ENCODE measurements at regions not wholly inside any gene's neighbourhood (a gene's known extent, or its start where the extent isn't known, plus 50 kb on each side); places are given as distances from the start of the nearest gene placed in this dataset.

- DNase-seq (ENCODE audit: low read depth): no peak
These were observed 193.7 kb downstream of the PTPN20 start for GRCh38 chr10:47104786-47105385.

DNA sequence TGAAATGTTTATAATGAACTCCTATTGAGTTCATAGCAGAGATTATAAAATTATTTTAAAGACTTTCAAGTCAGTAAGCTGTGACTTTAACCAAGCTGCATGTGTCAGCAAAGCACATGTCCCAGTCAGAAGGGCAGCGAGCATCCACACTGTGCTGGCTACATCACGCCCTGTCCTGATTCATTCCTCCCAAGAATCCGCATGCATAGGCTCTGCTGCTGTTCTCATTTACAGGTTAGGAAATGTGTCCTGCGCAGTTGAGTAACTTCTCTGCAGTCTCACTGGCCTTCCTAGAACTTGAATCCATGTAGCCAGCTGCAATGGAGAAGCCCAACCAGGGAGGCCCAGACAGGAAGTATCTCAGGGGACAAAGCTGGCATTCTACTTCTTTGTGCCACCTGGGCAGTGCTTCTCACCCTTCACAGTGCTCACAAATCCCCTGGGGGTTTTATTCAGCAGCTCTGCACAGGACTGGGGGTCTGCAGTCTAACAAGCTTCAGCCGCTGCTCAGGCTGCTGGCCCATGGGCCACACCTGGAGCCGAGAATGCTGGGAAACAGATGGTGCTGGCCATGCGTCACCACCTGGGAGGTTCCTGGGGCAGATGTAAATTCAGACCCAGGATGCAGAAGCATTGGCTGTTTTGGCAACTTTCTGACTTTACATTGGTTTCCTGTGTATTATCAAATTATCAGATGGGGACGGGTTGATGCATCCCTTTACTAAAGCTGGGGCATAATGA, 192.8 kb upstream of the GDF10 start:
- DNase-seq (ENCODE audit: low read depth): no peak

DNA sequence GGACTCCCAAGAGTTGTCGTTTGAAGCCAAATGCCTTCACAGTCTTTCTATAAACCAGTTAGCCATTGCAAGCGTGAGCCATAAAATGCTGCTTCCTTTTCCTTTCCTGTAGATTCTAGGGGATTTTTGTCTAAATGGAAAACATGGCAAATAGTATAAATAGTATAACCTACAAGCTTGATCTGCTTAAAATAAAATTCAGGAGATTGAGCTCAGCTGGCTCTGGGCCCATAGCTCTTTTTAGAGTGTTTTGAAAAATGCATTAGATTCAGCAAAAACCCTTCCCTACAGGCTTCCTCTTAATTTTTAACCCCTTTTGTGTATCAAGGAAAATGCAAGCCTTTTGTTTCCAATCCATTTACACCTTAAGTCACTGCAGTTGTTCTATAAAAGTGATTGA, 190.1 kb upstream of the GDF10 start:
- DNase-seq (ENCODE audit: low read depth): no peak

DNA sequence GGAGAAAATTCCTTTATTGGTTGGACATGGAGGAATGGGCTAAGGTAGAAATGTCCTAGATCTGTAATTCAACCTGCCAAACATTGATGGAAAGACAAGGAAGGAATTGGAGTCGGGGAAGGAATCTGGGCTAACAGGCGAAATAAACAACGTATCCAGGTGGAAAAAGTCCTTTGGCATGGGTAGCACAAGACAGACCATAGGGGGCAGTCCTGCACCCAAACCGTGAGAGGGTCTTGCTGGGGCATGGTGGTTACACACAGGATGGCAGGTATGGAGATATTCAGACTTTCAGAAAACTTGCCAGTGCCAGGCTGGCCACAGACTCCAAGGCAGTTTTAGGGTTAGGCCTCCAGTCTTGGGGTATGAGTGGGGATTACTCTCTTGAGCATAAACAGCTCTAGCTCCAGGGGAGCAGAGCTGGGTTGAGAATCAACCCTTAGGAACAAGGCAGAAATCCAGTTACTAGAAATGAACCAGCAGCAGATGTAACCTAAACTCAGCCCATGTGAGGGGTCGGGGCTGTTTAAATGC, 188.6 kb upstream of the GDF10 start:
- DNase-seq (ENCODE audit: low read depth): no peak

GRCh38 chr10:47112612-47113011, 187.4 kb upstream of the GDF10 start:
- DNase-seq (ENCODE audit: low read depth): no peak

- no peak for DNase-seq (ENCODE audit: low read depth)
These were observed 186.0 kb upstream of the GDF10 start for GRCh38 chr10:47113907-47114500.

DNA sequence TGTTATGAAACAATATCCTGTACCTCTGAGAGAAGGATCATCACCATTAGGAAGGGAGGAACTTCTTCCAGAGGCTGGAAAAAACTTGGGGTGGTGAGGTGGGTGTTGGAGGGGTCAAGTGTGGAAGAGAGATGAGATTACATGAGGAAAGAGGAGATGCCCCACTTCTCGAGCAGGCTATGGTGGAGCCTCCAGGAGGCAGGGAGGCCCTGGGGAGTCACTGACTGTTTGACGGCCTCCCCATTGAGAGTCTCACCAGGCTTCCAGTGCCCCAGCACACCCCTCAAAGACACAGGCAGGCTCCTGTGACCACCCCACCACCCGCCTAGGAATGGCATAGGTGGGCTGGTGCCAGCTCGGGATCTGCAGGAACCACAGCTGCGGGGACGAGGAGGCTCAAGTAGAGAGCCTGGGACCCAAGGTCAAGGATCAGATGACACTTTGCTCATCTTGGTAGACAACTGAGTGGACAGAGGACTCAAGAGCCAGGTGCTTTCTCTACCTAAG, 185.3 kb upstream of the GDF10 start:
- no peak for DNase-seq (ENCODE audit: low read depth)

DNA sequence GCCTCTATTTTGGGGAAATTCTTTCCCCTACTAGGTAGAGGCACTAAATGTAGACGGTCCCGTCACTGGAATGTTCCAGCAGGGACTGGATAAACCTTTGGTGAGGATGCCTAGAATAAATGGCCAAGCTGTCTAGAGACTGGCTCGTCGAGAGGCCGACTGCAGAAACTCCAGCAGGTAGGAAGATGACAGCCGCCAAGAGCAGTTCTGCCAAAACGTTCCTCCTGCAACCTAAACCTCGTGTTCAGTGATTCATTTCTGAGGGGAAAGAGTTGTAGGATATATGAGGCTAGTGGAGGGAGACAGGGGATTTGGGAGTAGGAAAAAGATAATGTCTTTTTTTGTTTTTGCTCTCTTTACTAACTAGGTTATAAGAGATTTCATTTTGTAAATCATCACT, 184.7 kb upstream of the GDF10 start:
- DNase-seq (ENCODE audit: low read depth): no peak

DNA sequence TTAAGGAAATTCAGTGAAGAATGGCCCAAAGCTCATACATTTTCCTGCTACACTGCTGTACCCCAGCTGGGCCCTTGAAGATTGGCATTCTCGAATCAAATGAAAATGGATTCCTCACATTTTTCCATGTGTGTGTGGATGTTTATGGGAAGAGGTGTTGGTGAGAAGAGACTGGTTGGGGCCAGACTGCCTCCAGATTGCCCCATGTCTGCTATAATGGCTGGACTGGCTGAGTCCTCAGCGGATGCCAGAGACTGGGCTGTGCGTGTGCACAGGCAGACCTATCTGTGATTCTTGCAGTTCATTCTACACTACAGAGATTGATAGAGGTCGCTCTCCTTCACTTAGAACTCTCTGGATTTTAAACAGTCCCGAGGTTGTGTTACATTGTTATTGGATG, 183.6 kb upstream of the GDF10 start:
- DNase-seq (ENCODE audit: low read depth): no peak

DNA sequence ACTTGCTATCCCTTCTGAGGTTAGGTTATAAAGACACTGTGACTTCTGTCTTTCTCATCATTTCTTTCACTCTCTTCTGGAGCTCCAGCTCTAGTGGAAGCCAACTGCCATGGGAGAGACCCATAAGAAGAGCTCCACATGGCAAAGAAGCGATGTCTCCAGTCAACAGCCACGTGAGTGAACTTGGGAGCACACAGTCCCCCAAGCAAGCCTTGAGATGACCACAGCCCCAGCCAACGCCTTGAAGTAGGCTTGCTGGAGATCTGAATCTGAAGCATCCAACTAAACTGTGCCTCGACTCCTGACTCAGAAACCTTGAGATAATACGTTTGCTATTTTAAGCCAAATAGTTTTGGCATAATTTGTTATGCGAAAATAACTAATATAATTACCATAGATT, 181.7 kb upstream of the GDF10 start:
- no peak for DNase-seq (ENCODE audit: low read depth)

GRCh38 chr10:47121336-47121735, 178.7 kb upstream of the GDF10 start:
- DNase-seq (ENCODE audit: low read depth): no peak

DNA sequence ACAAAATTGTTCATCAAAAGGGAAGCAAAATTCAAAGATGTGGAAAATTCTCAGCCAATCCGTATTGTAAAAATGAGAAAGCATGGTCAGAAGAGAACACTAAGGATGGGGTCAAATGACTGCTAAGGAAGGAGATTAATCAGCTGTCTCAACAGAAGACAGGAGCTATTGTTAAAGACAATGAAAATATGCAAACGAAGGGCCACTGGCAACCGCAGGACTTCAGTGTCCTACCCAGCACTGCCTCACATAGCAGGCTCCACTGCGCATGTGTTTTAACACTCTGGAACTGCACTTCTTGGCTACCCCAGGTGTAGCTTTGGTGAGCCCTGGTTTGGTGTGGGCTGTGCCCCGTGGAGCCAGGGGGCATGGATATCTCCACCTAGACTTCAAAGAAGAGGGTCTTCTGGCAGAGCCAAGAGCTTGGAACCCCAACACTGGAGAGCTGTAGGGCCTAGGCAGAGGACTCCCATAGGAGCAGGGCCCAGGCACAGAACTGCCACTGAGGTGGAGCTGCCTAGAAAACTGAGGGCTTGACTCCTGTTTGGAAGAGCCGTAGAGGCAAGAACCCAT, 176.2 kb upstream of the GDF10 start:
- no peak for DNase-seq (ENCODE audit: low read depth)

DNA sequence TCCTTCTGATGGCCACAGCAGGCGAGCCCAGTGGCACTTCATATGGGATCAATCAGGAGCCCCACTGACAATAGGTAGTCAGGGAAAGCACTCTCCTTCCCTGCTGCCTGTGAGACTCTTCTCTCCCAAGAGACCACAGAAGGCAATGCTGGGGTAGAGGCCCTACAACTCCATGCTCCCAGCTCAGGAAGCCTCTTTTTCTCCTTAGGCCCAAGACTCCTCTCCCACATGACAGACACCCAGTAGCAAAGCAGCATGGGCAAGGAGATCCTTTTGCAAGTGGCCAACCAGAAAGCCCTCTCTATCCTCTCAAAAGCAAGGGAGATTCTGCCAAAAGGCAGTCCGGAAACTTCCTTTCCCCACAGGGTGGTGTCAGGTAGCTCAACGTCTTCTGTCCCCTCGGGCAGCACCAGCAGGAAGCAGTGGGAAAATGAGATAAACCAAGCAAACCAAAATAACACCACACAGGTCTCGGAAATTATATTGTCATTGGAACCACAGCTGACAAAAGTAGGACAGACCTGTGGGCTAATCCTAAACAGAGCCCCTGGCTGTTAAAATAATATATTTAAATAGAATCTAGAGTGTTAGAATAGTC, 172.7 kb upstream of the GDF10 start:
- DNase-seq (ENCODE audit: low read depth): no peak

DNA sequence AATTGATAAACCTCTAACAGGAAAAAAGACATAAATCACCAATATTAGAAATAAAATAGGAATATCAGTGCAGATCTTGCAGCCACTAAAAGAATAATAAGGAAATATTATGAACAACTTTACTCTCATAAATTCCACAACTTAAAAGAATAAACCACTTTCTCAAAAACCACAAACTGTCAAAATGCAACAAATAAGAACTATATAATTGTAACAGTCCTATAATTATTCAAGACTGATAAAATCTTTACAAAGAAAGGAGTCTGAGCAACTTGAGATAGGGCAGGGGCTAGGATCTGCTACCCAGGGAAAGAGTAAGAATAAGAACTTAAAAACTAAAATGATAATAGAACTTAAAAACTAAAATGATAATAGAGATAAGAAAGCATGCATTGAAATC, 169.5 kb upstream of the GDF10 start:
- no peak for DNase-seq (ENCODE audit: low read depth)

GRCh38 chr10:47133871-47134570, 166.0 kb upstream of the GDF10 start:
- no peak for DNase-seq (ENCODE audit: low read depth)

DNA sequence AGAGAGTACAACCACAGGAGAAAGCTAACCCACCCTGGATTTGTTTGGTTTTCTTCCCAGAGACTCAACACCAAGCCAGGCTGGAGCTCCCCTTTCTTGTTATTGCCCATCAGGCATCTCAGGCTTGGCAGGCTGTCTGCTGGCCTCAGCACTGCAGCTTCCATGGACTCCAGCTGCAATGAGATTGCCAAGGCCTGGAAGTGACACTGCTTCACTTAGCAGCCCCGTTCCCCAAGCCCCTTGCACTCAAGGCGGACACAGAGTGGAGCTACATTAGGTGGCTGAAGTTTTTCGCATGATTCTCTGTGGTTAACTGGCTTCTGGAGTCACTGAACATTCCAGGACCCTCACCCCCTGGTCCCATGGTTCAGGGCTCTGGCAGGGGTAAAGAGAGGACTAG, 163.1 kb upstream of the GDF10 start:
- no peak for DNase-seq (ENCODE audit: low read depth)

DNA sequence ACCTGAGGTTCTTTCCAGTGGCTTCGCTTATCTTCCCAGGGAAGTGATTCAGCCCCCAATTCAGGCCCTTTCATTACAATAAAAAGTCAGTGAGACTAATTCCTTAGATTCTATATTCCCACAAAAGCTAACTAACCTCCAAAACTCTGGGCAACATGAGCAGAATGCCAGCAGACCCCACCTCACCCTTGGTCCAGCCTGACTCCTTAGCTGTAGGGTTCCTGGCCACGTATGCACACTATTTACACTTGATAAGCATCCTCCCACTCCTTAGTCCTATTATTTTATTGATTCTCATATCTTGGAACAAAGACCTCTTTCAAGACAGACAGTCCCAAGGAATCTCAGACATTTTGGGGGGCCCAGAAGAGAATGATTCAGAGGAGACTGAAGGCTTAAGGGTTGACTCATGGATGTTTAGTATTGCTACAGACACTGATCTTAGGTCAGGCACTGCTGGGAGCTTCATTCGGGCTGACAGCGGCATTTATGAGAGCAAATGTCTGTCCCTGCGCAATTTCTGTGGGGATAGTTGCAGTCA, 162.6 kb upstream of the GDF10 start:
- DNase-seq (ENCODE audit: low read depth): no peak

- no peak for DNase-seq (ENCODE audit: low read depth)
These were observed 160.9 kb upstream of the GDF10 start for GRCh38 chr10:47139121-47139520.

DNA sequence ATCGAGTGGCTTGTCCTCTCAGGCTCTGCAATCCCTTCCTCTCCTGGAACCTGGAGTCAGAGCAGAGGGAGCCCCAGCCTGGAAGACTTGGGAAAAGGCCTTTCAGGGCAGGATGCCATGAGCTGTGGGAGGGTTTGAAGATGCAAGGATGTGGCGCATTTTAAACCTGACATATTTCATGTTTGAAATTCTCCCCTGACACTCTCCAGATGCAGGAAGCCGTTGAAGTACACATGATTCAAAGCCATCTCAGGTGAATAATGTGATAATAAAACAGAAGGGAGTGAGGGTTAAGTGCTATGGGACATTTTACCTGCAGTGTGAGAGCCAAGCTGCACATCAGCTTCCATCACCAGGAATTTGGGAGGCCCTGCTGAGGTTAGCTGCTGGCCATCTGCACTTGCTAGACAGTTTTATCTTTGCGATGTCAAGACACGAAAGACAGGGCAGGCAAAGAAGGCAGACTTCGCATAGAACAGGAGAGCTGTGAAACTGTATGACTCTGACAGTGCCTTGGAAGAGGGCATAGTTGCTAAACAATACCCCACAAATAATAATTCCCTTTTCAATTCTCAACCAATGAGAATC, 159.1 kb upstream of the GDF10 start:
- DNase-seq (ENCODE audit: low read depth): no peak

GRCh38 chr10:47141349-47141748, 158.6 kb upstream of the GDF10 start:
- no peak for DNase-seq (ENCODE audit: low read depth)

- no peak for DNase-seq (ENCODE audit: low read depth)
These were observed 156.9 kb upstream of the GDF10 start for GRCh38 chr10:47143072-47143471.

Measured in activated T-cell treated with anti-CD3 and anti-CD28 coated beads for 48 hours (primary cell).